Common myeloid progenitor, CD34-positive (primary cell): ENCODE measurements at regions not wholly inside any gene's neighbourhood (a gene's known extent, or its start where the extent isn't known, plus 50 kb on each side); places are given as distances from the start of the nearest gene placed in this dataset.

Experiments used
- CTCF ChIA-PET: fragments of 350-600 bp; sonication (Branson Sonifier 250); formaldehyde crosslinking; loops from one replicate; lab custom pipeline; 2021; ENCODE audit warnings: antibody characterized with exemption; lab: Charles Lee
- POLR2A ChIA-PET: fragments of 350-600 bp; sonication (Branson Sonifier 250); formaldehyde crosslinking; loops from one replicate; lab custom pipeline; 2021; ENCODE audit warnings: antibody characterized with exemption; lab: Charles Lee
- DNase-seq, 3 donors: peaks; one replicate each; pipeline versions ENCODE4 v3.0.0 to v3.0.0-alpha.2; 2013
- H3K27ac ChIP-seq, 2 experiments: 1 replicate in 1 of 2; 2 replicates in 1 of 2; pipeline ENCODE4 v1.7.0; 2013; ENCODE audit warnings: inconsistent platforms in 2 of 2, low read length in 2 of 2, mild to moderate bottlenecking in 2 of 2, low read depth in 1 of 2, moderate library complexity in 1 of 2; ENCODE audit not compliant: severe bottlenecking in 2 of 2, insufficient read depth in 1 of 2, poor library complexity in 1 of 2
- H3K27me3 ChIP-seq, 5 experiments: replicated peaks in 2 of 5; 1 replicate in 3 of 5; 2 replicates in 2 of 5; pipeline versions ENCODE4 v1.6.1 to v1.7.0; 2013; ENCODE audit warnings: low read length in 4 of 5, mild to moderate bottlenecking in 2 of 5, moderate library complexity in 2 of 5, inconsistent platforms in 1 of 5; ENCODE audit not compliant: insufficient read depth in 5 of 5, control insufficient read depth in 4 of 5
- H3K36me3 ChIP-seq, 4 experiments: 1 replicate in 2 of 4; 2 replicates in 2 of 4; pipeline versions ENCODE4 v1.6.1 to v1.7.0; 2013; ENCODE audit warnings: low read length in 3 of 4, control low read depth in 1 of 4, mild to moderate bottlenecking in 1 of 4; ENCODE audit not compliant: control insufficient read depth in 4 of 4, insufficient read depth in 4 of 4
- H3K4me1 ChIP-seq, 4 experiments: 1 replicate in 3 of 4; 2 replicates in 1 of 4; pipeline versions ENCODE4 v1.6.1 to v1.7.1; 2013; ENCODE audit warnings: low read length in 3 of 4, mild to moderate bottlenecking in 3 of 4, control low read depth in 1 of 4, inconsistent platforms in 1 of 4, moderate library complexity in 1 of 4; ENCODE audit not compliant: control insufficient read depth in 4 of 4, insufficient read depth in 4 of 4; ENCODE audit errors: control extremely low read depth in 1 of 4
- H3K4me3 ChIP-seq, 7 experiments: 1 replicate in 4 of 7; 2 replicates in 3 of 7; pipeline versions ENCODE4 v1.5.1 to v1.7.0; 2013; ENCODE audit warnings: mild to moderate bottlenecking in 7 of 7, low read length in 6 of 7, moderate library complexity in 6 of 7, inconsistent platforms in 2 of 7, low read depth in 2 of 7, control low read depth in 1 of 7; ENCODE audit not compliant: insufficient read depth in 4 of 7, control insufficient read depth in 1 of 7; ENCODE audit errors: extremely low read depth in 1 of 7
- H3K9me3 ChIP-seq, 5 experiments: 1 replicate in 4 of 5; 2 replicates in 1 of 5; pipeline versions ENCODE4 v1.6.1 to v1.7.1; 2013; ENCODE audit warnings: low read length in 4 of 5, mild to moderate bottlenecking in 2 of 5, inconsistent platforms in 1 of 5, low read depth in 1 of 5, moderate library complexity in 1 of 5; ENCODE audit not compliant: control insufficient read depth in 4 of 5, insufficient read depth in 2 of 5; ENCODE audit errors: control extremely low read depth in 1 of 5
- WGBS: methylation state at CpG from one replicate; pipeline ENCODE4 v1.1.5; 2013; ENCODE audit not compliant: insufficient coverage; 5-methylcytosine and 5-hydroxymethylcytosine counted together

GRCh38 chr11:130699561-130699960 lies 216.7 kb downstream of the SNX19 start:
- no peak overlapping the region for H3K27ac ChIP-seq
- H3K4me1 ChIP-seq = no peaks in the 10 kb centered on the region
- no peak for DNase-seq
- no peak overlapping the region for H3K4me3 ChIP-seq
- ChIA-PET CTCF (no interaction called here), POLR2A (no interaction called here)
- H3K9me3 ChIP-seq = peaks cover 0 to 4% (median 0%) of the 10 kb centered on the region in 5 experiments
- H3K36me3 ChIP-seq = no peaks in the 10 kb centered on the region
- WGBS = 89% methylated on average over 7 of the region's 7 CpGs
- peaks cover 0 to 4% (median 0%) of the 10 kb centered on the region in 5 experiments for H3K27me3 ChIP-seq

GRCh38 chr11:130700092-130700491 lies 216.2 kb downstream of the SNX19 start:
- Histone ChIP-seq H3K4me1 (no peaks in the 10 kb centered on the region), H3K27me3 (peaks cover 0 to 4% (median 0%) of the 10 kb centered on the region in 5 experiments), H3K27ac (no peak overlapping the region), H3K4me3 (no peak overlapping the region), H3K9me3 (peaks cover 0 to 4% (median 0%) of the 10 kb centered on the region in 5 experiments), H3K36me3 (no peaks in the 10 kb centered on the region)
- CTCF ChIA-PET = no interaction called here
- POLR2A ChIA-PET = no interaction called here
- DNase-seq = no peak

- H3K4me1 ChIP-seq = no peaks in the 10 kb centered on the region
- H3K9me3 ChIP-seq = peaks cover 0 to 5% (median 0%) of the 10 kb centered on the region in 5 experiments
- ChIA-PET CTCF (interaction anchor here (1.2 kb wide), 1 partner anchor 24 kb away, joined by 3 read pairs; no protein-coding TSS in a partner anchor), POLR2A (no interaction called here)
- DNase-seq = no peak
- H3K4me3 ChIP-seq = no peak overlapping the region
- no peak overlapping the region for H3K27ac ChIP-seq
- 88% methylated on average over 5 of the region's 9 CpGs for WGBS
- no peaks in the 10 kb centered on the region for H3K27me3 ChIP-seq
- H3K36me3 ChIP-seq = no peaks in the 10 kb centered on the region
Measured at GRCh38 chr11:130703489-130704190, 212.6 kb downstream of the SNX19 start.

GRCh38 chr11:130705670-130706421 lies 210.4 kb downstream of the SNX19 start:
- POLR2A ChIA-PET = no interaction called here
- Histone ChIP-seq H3K27ac (no peak overlapping the region), H3K27me3 (peaks cover 0 to 2% (median 0%) of the 10 kb centered on the region in 5 experiments), H3K36me3 (no peaks in the 10 kb centered on the region), H3K4me1 (no peaks in the 10 kb centered on the region), H3K9me3 (peaks cover 0 to 5% (median 0%) of the 10 kb centered on the region in 5 experiments), H3K4me3 (no peak overlapping the region)
- WGBS = 95% methylated on average over 4 of the region's 5 CpGs
- CTCF ChIA-PET = no interaction called here
- DNase-seq = no peak

GRCh38 chr11:130706572-130706971 lies 209.7 kb downstream of the SNX19 start:
- peaks cover 0 to 2% (median 0%) of the 10 kb centered on the region in 5 experiments for H3K27me3 ChIP-seq
- H3K9me3 ChIP-seq = peaks cover 0 to 5% (median 0%) of the 10 kb centered on the region in 5 experiments
- no peak overlapping the region for H3K27ac ChIP-seq
- DNase-seq = no peak
- H3K36me3 ChIP-seq = no peaks in the 10 kb centered on the region
- H3K4me3 ChIP-seq = no peak overlapping the region
- CTCF ChIA-PET = no interaction called here
- no peaks in the 10 kb centered on the region for H3K4me1 ChIP-seq
- POLR2A ChIA-PET = no interaction called here
- WGBS = 94% methylated on average over 4 of the region's 5 CpGs

- Histone ChIP-seq H3K4me1 (no peaks in the 10 kb centered on the region), H3K27ac (no peak overlapping the region), H3K9me3 (peaks cover 0 to 4% (median 0%) of the 10 kb centered on the region in 5 experiments), H3K4me3 (no peak overlapping the region), H3K36me3 (no peaks in the 10 kb centered on the region), H3K27me3 (peaks cover 0 to 2% (median 0%) of the 10 kb centered on the region in 5 experiments)
- no peak for DNase-seq
- WGBS = 100% methylated on average over 1 of the region's 4 CpGs
- CTCF ChIA-PET = no interaction called here
- POLR2A ChIA-PET = no interaction called here
Measured at GRCh38 chr11:130707217-130707616, 209.1 kb downstream of the SNX19 start.

GRCh38 chr11:130709531-130709930 lies 206.7 kb downstream of the SNX19 start:
- Histone ChIP-seq H3K27ac (no peak overlapping the region), H3K4me3 (no peak overlapping the region), H3K4me1 (no peaks in the 10 kb centered on the region), H3K27me3 (peaks cover 0 to 2% (median 0%) of the 10 kb centered on the region in 5 experiments), H3K9me3 (peaks cover 0 to 3% (median 0%) of the 10 kb centered on the region in 5 experiments), H3K36me3 (no peaks in the 10 kb centered on the region)
- 86% methylated on average over 5 of the region's 5 CpGs for WGBS
- no peak for DNase-seq
- ChIA-PET POLR2A (no interaction called here), CTCF (no interaction called here)
